ENCODE measurements at regions not wholly inside any gene's neighbourhood (a gene's known extent, or its start where the extent isn't known, plus 50 kb on each side); places are given as distances from the start of the nearest gene placed in this dataset.

DNA sequence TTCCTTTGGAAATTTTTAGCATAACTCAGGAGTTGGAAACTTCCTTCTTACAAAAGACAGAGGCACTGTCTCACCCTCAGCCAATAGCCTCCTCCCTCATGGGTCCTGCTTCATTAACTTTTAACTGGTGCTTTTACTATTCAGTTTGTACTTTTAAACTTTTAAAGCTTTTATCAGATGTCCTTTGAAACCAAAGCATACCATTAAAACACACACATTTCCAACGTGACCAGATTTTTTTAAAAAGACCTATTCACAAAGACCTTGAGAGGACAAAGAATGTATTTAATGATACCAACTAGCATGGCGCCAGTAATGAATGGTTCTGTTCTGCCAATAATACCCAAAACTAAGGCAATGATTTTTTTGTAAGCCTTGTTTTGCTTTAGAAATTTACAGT is 173.6 kb upstream of the EEA1 start:
- no peak for DNase-seq (ENCODE audit: low read depth in 3 of 3)

DNA sequence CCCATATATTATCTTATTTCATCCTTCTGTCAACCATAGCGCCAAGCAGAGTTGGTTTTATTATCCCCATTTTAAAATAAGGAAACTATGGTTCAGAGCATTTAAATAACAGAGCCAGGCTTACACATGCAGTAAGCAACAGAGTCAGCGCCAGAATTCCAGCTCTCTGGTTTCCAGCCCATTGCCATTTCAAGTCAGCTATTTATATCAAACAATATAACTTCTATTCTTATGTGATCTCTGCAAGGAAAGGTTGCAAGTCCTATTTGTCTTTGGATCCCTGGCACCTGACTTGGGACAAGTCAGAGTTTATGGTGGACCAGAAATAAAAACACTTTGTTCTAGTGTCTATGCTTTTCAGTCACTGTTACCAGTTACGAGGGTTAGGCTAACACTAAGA is 174.1 kb upstream of the EEA1 start:
- no peak for DNase-seq (ENCODE audit: low read depth in 3 of 3)

DNA sequence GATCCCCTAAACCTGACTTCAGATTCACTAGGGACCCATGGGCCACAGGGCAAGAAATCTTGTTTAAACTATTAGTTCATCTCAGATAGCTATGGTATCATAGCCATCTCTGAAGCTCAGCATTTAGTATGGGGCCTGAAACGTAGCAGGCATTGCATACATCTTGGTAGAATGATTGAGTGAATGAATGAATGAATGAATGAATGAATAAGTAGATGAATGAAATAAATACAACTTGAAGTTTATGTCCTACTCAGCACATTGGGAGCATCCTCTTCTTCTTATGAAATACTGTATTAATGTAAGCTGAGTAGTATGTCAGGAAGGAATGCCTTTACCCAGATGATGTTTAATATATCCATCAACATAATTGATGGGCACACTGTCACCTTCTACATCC is 175.4 kb upstream of the EEA1 start:
- no peak for DNase-seq (ENCODE audit: low read depth in 3 of 3)

DNA sequence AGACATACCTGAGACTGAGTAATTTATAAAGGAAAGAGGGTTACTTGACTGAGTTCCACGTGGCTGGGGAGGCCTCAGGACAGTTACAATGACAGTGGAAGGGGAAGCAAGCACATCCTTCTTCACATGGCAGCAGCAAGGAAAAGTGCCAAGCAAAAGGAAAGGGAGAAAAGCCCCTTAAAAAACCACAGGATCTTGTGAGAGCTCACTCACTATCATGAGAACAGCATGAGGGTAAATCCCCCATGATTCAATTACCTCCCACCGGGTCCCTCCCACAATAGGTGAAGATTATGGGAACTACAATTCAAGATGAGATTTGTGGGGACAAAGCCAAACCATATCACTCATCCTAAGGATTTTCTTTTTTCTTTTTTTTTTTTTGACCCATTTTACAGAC is 177.8 kb upstream of the EEA1 start:
- DNase-seq (ENCODE audit: low read depth in 3 of 3), result no peak

DNA sequence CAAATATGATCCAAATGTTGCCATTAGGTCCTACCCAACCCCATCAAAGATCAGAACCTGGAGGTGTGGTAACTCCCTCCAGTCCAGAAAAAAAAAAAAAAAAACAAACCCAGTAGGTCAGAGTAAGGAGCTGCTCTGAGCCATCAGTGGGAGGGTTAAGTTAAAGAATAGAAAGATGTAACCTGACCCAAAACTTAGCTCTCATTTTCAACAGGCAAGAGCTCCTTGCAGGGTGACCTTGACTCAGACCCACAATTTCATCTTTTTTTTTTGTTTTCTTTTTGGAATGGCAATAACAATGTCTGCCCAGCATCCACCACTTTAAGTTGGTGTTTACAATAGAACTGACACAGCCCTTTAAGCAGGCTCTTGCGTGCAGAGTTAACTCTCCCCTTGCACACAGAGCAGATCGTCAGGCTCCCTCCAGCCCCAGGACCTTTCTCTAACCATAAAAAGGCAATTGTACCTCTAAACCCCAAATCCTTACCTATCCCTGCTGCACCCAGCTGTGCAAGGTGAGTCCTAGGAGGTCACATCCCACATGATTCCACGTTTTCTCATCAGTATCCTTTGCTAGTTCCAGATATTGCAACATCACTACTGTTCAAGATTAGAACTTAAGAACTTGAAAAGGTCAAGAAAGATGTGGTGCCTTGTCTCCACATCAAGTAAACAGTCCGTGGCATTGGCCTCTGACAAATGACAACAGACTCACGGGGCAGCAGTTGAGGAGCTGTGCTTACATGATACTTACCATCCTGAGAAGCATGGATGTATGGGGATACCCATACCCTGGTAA is 178.6 kb upstream of the EEA1 start:
- DNase-seq (ENCODE audit: low read depth in 3 of 3), result no peak

DNA sequence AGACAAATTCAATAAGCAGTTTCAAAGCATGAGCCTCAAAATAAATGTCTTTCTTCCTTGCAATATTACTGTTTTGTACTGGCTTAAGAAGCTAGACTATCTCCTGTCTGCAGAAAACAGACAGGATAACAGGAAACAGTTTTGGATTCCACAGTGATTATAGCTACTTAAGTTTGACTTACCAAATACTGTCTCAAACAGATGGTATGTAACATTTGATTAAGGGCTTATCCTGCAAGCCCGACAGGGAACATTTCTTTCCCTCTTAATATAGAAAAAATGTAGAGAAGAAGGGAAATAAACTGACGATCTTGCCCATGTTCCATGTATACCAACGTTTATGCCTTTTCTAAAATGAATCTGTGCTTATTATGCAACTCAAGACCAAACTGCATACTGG is 179.9 kb upstream of the EEA1 start:
- DNase-seq (ENCODE audit: low read depth in 3 of 3), result no peak

DNA sequence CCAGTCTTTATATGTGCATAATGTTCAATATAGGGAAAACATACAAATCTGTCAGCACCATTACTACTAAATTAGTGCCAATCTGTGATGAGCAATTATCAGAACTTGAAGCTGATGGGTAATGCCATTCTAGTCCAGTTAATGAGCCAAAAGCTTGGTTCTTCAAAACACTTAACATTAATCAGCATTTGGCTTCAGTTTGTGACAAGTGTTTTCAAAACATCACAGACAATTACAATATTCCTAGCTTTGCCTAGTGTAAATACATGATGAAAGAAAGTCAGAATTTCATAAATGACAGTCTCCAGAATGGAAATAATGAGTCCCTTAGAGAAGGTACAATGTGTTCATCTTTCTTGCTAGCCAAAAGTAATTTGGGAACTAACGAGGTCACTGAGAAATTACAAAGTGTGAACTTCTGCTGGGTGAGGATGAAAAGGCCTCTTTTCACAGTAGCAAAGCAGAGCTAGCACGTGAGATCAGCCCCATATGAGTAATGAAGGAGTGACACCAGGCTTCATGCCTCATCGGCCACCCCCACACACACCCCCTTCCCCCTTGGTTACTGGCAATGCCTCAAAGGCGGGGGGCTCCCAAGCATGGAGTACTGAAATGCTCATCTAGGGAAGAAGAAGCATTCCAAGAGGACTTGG is 180.6 kb upstream of the EEA1 start:
- DNase-seq (ENCODE audit: low read depth in 3 of 3), result peak; percentile 6 to 29 (median 16)

DNA sequence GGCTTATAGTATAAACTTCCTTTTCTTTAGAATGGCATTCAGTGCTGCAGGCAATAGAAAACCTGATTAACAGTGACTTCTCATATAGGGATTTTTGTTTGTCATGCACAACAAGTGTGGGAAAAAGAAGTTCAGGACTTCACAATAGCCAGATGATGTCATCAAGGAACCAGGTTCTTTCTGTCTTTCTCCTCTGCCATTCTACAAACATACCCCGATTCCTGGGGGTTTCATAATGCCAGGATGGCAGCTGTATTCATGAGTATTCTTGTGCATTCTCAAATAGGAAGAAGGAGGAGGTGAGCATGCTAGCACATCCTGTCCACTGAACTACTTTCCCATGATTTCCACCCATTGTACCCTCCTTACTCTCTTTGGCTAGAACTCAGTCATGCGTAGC is 182.7 kb upstream of the EEA1 start:
- DNase-seq (ENCODE audit: low read depth in 3 of 3), result no peak

DNA sequence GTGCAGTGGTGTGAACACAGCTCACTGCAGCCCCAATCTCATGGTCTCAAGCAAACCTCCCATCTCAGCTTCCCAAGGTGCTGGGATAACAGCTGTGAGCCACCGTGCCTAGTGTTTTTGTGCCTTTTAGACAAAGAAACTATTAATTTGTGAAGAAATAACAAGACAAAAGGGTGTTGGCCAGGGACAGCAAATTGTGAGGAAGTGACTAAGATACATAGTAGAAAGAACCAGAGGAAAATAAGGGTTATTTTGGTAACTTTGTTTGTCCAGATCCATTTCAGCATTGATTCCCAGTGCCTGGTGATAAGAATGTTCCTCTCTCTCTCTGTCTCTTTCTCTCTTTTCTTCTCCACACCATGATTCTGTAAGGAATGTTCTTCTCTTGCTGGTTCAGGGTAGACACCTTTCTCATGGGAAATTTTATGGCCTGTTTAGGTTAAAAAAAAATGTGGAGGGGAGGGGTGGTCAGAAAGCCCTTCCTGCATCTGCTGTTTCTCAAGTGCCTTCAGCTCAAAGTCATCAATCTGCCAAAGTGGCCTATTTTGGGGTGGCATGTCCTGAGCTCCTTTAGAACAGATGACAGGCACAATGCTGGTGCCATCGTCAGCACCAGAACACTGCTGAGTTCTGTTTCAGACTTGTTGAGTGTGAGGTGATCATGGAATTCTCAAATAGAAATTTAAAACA is 184.4 kb upstream of the EEA1 start:
- no peak for DNase-seq (ENCODE audit: low read depth in 3 of 3)

DNA sequence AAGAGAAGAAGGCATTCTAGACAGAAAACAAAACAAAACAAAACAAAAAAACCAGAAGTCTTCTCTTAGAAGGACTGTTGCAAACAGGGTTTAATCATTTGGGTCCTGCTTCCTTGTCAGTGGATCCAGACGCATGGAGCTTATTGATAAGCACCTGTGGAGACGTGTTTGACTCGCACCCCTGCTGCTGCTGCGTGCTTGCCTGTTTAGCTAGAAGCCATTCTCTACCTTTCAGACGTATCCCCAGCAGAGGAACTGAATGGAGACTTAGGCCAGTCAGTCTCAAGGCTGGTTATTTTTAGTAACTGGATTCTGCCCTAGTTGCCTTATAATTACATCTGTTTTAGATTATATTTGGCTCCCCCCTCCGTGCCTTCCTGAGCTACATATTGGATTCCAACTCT is 186.1 kb upstream of the EEA1 start:
- no peak for DNase-seq (ENCODE audit: low read depth in 3 of 3)

DNA sequence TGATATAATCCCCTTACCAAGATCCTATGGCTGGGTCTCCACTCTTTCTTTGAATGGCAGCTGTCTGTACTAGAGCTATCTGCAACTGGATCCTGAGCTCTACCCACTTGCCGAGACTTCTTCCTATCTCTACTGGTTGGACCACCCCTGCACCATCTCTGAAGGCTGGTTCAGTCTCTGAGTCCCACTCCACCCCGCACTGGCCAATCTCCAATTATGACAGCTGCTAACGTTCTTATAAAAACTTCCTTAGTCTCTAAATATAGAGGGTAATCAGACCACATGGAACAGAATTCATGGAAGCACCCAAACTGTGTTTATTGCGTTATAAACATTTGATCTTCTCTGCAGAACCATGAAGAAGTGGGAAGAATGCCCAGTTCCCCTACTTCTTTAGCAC is 186.6 kb upstream of the EEA1 start:
- DNase-seq (ENCODE audit: low read depth in 3 of 3), result no peak

DNA sequence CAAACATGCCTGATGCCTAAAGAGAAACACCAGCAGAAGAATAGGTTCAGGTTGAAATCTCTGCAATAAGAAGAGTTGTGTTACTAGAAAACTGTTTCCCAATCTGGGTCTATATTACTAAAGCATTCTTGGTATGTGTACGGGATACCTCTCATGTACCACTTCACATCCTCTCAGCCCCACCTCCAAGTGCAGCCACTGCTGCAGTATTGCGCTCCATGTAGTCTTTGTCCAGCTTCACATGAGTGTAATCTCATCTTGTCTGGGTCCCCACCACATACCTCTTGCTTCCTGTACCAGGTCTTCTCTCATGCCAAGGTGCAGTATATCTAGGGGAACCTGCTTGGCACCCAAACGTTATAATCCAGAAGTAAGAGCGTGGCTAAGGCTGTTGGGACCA is 187.5 kb upstream of the EEA1 start:
- no peak for DNase-seq (ENCODE audit: low read depth in 3 of 3)

DNA sequence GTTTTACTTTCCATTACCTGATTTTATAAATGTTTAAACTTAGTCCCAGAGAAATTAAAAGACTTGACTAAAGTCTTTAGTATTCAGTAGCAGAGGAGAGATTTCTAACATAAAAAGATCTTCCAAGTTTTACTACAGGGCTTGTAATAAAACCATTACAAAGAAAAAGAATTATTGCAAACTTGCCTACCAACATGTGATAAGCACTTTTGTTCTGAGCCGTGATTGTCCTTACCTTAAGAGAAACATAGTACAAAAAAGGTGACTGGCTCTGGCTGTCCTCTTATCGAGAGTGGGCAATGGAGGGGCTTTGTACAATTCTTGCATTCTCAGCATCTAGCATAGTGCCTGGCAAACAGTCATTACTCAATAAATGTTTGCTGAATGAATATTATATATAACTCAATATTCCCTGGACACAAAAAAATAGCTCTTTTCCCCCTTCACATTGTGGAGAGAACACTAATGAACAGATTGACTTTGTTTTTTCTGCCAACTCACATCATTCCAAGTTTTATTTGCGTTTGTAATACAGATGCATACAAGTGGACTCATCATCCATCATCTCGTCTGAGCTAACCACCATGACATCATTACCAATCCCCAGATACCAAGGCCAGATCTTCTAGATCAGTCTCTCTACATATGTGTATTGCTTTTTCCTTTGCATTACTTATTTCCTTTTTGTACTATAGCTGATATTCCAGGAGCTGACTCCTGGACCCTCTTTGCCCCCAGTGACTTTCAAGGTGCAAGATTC is 192.8 kb upstream of the EEA1 start:
- DNase-seq (ENCODE audit: low read depth in 3 of 3), result no peak

DNA sequence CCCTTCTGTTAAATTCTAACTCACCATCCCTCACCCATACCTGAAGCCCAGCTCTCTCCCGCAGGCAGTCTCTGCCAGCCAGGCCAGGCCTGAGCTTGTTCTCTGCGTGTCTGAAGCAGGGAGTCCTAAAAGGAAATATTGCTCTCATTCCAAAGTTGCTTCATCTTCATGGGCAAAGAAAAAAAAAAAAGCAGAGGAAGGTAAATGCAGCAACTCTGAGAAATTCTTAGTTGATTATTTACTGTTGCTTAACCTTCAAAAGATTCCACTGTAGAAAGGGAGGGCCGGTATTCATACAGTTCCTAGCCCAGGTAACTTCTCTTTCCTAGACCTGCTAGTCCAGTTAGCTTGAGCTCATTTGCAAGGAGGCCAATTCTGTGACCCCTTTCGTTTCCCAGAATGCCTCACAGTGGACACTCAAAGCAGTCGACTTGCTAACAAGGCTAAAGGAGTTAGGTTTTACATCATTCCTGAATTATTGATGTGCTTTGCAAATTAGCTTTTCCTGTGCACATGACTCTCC is 193.5 kb upstream of the EEA1 start:
- DNase-seq (ENCODE audit: low read depth in 3 of 3), result no peak

DNA sequence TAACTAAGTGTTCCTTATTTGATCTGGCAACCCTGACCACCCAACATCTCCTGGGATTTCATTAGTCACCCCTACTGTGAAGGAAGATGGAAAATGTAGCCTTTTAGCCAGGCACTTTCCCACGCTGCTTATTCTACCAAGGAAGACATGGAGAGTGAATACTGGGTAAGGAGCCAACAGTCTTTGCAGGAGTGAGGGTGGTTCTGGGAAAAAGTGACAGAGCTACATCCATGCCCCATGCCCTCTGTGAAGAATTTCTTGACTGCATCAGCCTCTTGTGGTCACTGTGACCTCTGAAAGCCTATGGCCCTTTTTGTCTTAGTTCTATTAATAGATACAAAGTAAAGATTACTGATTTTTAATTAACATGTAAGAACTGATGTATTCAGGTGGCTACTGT is 196.0 kb upstream of the EEA1 start:
- no peak for DNase-seq (ENCODE audit: low read depth in 3 of 3)

DNA sequence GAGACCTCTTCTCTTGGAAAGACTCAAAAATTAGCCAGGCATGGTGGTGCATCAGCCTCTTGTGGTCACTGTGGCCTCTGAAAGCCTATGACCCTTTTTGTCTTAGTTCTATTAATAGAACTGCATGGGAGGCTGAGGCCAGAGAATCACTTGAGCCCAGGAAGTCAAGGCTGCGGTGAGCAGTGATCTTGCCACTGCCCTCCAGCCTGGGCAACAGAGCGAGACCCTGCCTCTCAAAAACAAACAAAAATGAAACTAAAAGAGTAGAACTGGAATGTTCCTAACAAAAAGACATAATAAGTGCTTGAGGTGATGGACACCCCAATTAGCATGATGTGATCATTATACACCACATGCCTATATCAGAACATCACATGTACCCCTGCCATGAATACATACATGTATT is 197.0 kb upstream of the EEA1 start:
- no peak for DNase-seq (ENCODE audit: low read depth in 3 of 3)

DNA sequence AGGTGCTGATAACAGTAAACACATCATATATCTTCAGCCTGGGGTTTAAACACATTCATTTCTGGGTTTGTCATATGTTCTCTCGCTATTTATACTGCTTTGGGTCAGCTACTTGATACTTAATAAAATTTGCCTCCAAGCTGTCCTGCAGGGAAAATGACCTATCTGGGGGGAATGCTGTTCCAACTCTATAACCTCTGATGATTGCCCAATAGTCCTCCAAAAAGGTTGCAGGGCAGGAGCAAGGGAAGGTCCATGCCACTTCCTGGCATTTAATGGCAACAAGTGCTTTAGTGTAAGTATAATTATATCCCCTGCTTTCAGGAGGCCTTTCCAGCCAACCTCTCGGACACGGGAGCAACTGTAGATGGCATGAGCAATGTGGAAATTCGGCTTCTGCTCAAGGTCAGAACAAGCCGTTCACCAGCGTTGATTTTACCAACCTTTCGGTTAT is 198.0 kb upstream of the EEA1 start:
- DNase-seq (ENCODE audit: low read depth in 3 of 3), result no peak

DNA sequence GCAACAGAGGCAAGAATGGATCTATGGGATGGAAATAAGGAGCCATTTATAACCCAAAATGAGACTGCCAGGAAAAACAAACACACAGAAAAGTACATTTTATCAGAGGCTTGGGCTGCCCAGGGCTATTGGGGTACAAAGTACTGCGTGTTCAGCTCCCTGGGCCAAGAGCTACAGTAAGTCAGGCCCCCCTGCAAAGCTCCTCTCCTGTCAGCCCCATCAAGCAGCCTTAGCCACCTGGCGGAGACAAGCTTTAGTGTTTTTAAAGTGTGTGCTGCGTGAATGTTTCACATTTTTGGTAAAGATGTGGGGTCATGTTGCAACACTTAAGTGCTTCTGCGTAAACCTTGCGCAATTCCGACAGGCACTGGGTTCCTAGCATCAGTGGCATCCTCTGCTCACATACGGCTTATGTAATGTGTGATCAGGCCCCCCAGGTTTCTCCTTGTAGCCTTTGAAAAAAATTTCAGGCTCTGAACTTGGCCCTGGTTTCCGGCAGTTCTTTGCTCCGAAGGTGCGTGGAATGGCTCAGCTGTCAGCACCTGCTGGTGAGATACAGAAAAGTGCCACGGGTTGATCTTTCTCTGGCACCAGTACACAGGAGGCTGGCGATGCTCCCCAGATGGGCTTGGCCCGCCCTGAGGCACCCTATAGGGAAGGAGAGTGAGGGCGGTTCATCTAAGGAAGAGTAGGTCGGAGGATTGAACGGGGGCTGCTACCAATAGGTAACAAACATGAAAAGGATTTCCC is 198.7 kb upstream of the EEA1 start:
- no peak for DNase-seq (ENCODE audit: low read depth in 3 of 3)

DNA sequence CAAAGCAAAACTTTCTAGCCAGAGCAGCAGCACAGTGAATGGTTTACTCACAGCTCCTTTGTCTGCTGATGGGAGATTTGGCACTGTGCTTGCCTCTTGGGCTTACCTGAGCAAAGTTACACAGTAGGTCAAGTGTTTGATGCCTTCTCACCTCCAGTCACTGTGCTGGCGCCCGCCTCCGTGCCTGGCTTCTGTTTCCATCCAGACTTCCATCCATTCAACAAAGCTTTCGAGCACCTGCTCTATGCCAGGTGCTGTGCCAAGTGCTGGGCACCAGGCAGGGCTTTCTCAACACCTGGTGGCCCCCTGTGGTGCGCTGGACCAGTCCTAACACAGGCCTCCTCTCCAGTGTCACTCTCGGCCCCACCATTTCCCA is 199.2 kb upstream of the EEA1 start:
- no peak for DNase-seq (ENCODE audit: low read depth in 3 of 3)

DNA sequence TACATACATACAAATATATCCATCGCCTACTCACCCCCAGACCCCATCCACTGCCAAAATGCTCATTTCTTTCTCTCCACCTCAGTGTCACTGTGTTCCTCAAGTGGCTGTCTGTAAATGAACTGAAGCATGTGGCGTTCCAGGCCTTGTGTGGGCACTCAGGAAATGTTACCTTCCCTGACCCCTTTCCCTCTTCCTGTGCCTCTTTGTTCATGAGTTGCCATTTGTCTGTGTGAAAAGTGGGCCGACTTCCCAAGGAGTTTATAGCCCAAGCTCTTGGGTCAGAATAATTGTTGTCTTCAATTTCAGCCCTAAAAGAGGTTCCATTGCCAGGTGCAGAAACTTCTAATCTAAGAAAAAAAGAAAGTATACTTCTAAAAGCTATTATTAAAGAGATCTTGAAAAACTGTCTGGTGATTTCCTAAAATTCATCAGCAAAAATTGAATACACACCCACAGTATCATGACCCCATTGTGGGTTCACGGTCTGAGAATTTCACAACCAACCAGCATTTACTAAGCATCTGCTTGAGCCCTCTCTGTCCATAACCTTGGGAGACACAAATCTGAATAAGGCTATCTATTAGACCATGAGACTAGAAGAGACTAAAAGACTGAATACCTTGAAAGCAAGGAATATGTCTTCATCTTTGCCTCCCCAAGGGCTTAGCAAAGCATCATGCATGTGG is 201.4 kb upstream of the EEA1 start:
- no peak for DNase-seq (ENCODE audit: low read depth in 3 of 3)

DNA sequence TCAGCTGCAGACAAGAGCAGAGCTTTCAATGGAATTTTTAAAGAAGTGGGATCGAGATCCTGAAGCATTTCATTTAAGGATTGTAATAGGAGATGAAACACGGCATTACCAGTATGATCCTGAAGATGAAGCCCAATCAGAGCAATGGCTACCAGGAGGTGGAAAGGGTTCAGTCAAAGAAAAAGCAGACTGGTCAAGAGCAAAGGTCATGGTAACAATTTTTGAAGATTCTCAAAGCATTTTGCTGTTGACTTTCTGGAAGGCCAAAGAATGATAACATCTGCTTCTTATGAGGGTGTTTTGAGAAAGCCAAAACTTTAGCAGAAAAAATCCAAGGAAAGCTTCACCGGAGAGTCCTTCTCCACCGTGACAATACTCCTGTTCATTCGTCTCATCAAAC is 204.3 kb upstream of the EEA1 start:
- no peak for DNase-seq (ENCODE audit: low read depth in 3 of 3)

Measured in stimulated activated CD4-positive, alpha-beta T cell treated with anti-CD3 and anti-CD28 coated beads, TNF-alpha, amount 100 ng/mL, for 24 hours (primary cell).